Breast epithelium (tissue), 3 donors: ENCODE measurements at regions not wholly inside any gene's neighbourhood (a gene's known extent, or its start where the extent isn't known, plus 50 kb on each side); places are given as distances from the start of the nearest gene placed in this dataset.

Experiments
- POLR2A ChIP-seq: fragments of 450-650 bp; IDR thresholded peaks from one replicate; pipeline ENCODE4 v1.6.1; 2016; ENCODE audit warnings: antibody characterized with exemption, mild to moderate bottlenecking, moderate library complexity
- POLR2AphosphoS5 ChIP-seq, 3 donors: sonication (generic); formaldehyde crosslinking; IDR thresholded peaks; one replicate each; pipeline ENCODE4 v1.6.1; 2017; ENCODE audit warnings: antibody characterized with exemption in 3 of 3
- TF ChIP-seq, protein P1 (sequence below), 3 donors: fragments of 450-650 bp; IDR thresholded peaks; one replicate each; pipeline ENCODE4 v1.5.1; 2016 to 2017; ENCODE audit warnings: antibody characterized with exemption in 3 of 3, mild to moderate bottlenecking in 3 of 3, moderate library complexity in 3 of 3

DNA sequence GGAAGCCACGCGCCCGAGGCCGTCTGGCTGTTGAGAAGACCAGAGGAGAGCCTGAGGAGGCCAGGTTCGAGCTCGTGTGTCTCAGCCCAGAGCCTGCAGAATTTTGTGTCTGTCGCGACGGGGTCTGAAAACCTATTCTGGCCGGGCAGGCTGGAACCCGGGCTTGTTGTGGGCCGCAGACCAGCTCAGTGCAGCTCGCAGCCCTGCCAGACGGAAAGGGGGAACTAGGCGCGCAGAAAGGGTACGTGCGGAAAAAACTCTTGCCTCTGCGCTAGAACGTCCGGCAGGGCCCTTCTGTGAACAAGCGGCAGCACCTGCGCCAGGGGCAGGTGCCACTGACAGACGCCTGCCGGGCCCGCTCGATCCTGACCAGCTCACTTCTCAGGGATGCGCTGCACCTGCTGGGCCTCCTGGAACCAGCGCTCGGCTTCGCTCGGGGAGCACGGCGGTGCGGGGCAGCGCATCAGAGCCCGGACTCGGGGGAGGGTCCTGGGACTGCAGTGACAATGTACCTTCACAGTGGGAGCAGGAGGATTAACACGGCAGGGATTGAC, 409.3 kb downstream of the BRD1 start:
- TF ChIP-seq POLR2A (no peak), POLR2AphosphoS5 (IDR thresholded peaks at IDR 0.05) (no peak)
- TF ChIP-seq, protein P1, sequence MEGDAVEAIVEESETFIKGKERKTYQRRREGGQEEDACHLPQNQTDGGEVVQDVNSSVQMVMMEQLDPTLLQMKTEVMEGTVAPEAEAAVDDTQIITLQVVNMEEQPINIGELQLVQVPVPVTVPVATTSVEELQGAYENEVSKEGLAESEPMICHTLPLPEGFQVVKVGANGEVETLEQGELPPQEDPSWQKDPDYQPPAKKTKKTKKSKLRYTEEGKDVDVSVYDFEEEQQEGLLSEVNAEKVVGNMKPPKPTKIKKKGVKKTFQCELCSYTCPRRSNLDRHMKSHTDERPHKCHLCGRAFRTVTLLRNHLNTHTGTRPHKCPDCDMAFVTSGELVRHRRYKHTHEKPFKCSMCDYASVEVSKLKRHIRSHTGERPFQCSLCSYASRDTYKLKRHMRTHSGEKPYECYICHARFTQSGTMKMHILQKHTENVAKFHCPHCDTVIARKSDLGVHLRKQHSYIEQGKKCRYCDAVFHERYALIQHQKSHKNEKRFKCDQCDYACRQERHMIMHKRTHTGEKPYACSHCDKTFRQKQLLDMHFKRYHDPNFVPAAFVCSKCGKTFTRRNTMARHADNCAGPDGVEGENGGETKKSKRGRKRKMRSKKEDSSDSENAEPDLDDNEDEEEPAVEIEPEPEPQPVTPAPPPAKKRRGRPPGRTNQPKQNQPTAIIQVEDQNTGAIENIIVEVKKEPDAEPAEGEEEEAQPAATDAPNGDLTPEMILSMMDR (IDR thresholded peaks at IDR 0.05): no peak
